B cell (primary cell): ENCODE measurements at regions not wholly inside any gene's neighbourhood (a gene's known extent, or its start where the extent isn't known, plus 50 kb on each side); places are given as distances from the start of the nearest gene placed in this dataset.

Experiments used
- ATAC-seq: fragments of 200-7000 bp; cut with Tn5 transposase; one replicate; pipeline ENCODE4 v1.10.0; 2021; ENCODE audit warnings: low read depth, mild to moderate bottlenecking, moderate number of reproducible peaks, moderate library complexity
- CTCF ChIA-PET: fragments of 350-600 bp; sonication (Branson Sonifier 250); formaldehyde crosslinking; loops from one replicate; lab custom pipeline; 2021; ENCODE audit warnings: antibody characterized with exemption, inconsistent platforms; lab: Charles Lee
- POLR2A ChIA-PET: fragments of 350-600 bp; sonication (Branson Sonifier 250); formaldehyde crosslinking; loops from one replicate; lab custom pipeline; 2021; ENCODE audit warnings: antibody characterized with exemption; lab: Charles Lee
- DNase-seq: peaks from one replicate; pipeline ENCODE4 v3.0.0; 2013
- H2AFZ ChIP-seq: 2 replicates; pipeline ENCODE4 v1.6.1; 2012; ENCODE audit warnings: mild to moderate bottlenecking, low read depth, low read length; ENCODE audit not compliant: insufficient read depth, poor library complexity, severe bottlenecking
- H3K27ac ChIP-seq, 2 donors: 1 replicate in 1 of 2; 2 replicates in 1 of 2; pipeline ENCODE4 v1.5.1; 2012 to 2013; ENCODE audit warnings: low read length in 2 of 2, mild to moderate bottlenecking in 2 of 2, moderate library complexity in 1 of 2
- H3K27me3 ChIP-seq, 4 experiments: fragments of 200-600 bp in 1 of 4; sonication (generic) in 1 of 4; replicated peaks in 1 of 4; 1 replicate in 2 of 4; 2 replicates in 2 of 4; pipeline versions ENCODE4 v1.6.1 to v1.7.0; 2013 to 2016; ENCODE audit warnings: low read length in 3 of 4, mild to moderate bottlenecking in 2 of 4, mixed read lengths in 1 of 4, moderate library complexity in 1 of 4; ENCODE audit not compliant: insufficient read depth in 4 of 4, control insufficient read depth in 3 of 4; ENCODE audit errors: control extremely low read depth in 1 of 4
- H3K36me3 ChIP-seq, 2 experiments: replicated peaks in 1 of 2; 1 replicate in 1 of 2; 2 replicates in 1 of 2; pipeline versions ENCODE4 v1.6.1 to v1.7.1; 2013; ENCODE audit warnings: low read length in 1 of 2; ENCODE audit not compliant: insufficient read depth in 2 of 2, control insufficient read depth in 1 of 2; ENCODE audit errors: control extremely low read depth in 1 of 2, extremely low read depth in 1 of 2
- H3K4me1 ChIP-seq, 2 donors: fragments of 200-600 bp in 1 of 2; sonication (generic) in 1 of 2; 1 replicate in 1 of 2; 2 replicates in 1 of 2; pipeline versions ENCODE4 v1.5.1 to v1.6.1; 2013 to 2017; ENCODE audit warnings: low read length in 2 of 2; ENCODE audit not compliant: control insufficient read depth in 2 of 2, insufficient read depth in 2 of 2
- H3K4me2 ChIP-seq: replicated peaks from 2 replicates; pipeline ENCODE3; 2012; ENCODE audit warnings: mild to moderate bottlenecking, low read depth, low read length; ENCODE audit not compliant: poor library complexity, severe bottlenecking
- H3K4me3 ChIP-seq, 5 experiments: fragments of 200-600 bp in 1 of 5; sonication (generic) in 1 of 5; 1 replicate in 3 of 5; 2 replicates in 2 of 5; pipeline versions ENCODE4 v1.5.1 to v1.7.0; 2011 to 2016; ENCODE audit warnings: low read length in 4 of 5, mild to moderate bottlenecking in 4 of 5, low read depth in 2 of 5, control low read depth in 1 of 5, moderate library complexity in 1 of 5; ENCODE audit not compliant: insufficient read depth in 1 of 5; ENCODE audit errors: control extremely low read depth in 1 of 5, extremely low read depth in 1 of 5
- H3K79me2 ChIP-seq: fragments of 200-600 bp; sonication (generic); one replicate; pipeline ENCODE4 v1.6.0; 2016; ENCODE audit warnings: low read length; ENCODE audit not compliant: control insufficient read depth, insufficient read depth
- H3K9ac ChIP-seq: fragments of 200-600 bp; sonication (generic); 2 replicates; pipeline ENCODE4 v1.6.1; 2017; ENCODE audit warnings: mild to moderate bottlenecking, low read length, moderate library complexity
- H3K9me3 ChIP-seq, 3 donors: one replicate each; pipeline versions ENCODE4 v1.6.1 to v1.7.1; 2013; ENCODE audit warnings: low read length in 2 of 3; ENCODE audit not compliant: control insufficient read depth in 2 of 3, insufficient read depth in 1 of 3; ENCODE audit errors: control extremely low read depth in 1 of 3
- H4K20me1 ChIP-seq: 2 replicates; pipeline ENCODE4 v1.6.0; 2012; ENCODE audit warnings: mild to moderate bottlenecking, low read length; ENCODE audit not compliant: insufficient read depth, control insufficient read depth, poor library complexity, severe bottlenecking
- H3K27ac Mint-ChIP-seq: one replicate; pipeline ENCODE4 v1.8.0; 2021; ENCODE audit warnings: mixed read lengths
- H3K27me3 Mint-ChIP-seq: one replicate; pipeline ENCODE4 v1.8.0; 2021; ENCODE audit warnings: mixed read lengths
- H3K4me1 Mint-ChIP-seq: one replicate; pipeline ENCODE4 v1.8.0; 2021; ENCODE audit warnings: mixed read lengths
- H3K4me3 Mint-ChIP-seq: one replicate; pipeline ENCODE4 v1.8.0; 2021; ENCODE audit warnings: mixed read lengths
- H3K9me3 Mint-ChIP-seq: one replicate; pipeline ENCODE4 v1.8.0; 2022; ENCODE audit warnings: mixed read lengths; ENCODE audit not compliant: insufficient read depth
- EZH2 ChIP-seq: IDR thresholded peaks from 2 replicates; pipeline ENCODE4 v1.6.1; 2012; ENCODE audit warnings: borderline replicate concordance, low read depth, mild to moderate bottlenecking, moderate library complexity, low read length; ENCODE audit not compliant: insufficient read depth, poor library complexity, severe bottlenecking
- WGBS: methylation state at CpG from one replicate; pipeline ENCODE4 v1.1.5; 2013; ENCODE audit warnings: missing lambda C conversion rate; ENCODE audit not compliant: insufficient coverage; 5-methylcytosine and 5-hydroxymethylcytosine counted together
- intact Hi-C: fragments of 100-400 bp; cut with micrococcal nuclease; formaldehyde crosslinking; loops from one replicate; pipeline ENCODE4 v1.10.0; 2022
- TF ChIP-seq, protein P1 (sequence below): fragments of 200-600 bp; IDR thresholded peaks from one replicate; pipeline ENCODE4 v1.8.0; 2022; ENCODE audit warnings: antibody characterized with exemption, mild to moderate bottlenecking

DNA sequence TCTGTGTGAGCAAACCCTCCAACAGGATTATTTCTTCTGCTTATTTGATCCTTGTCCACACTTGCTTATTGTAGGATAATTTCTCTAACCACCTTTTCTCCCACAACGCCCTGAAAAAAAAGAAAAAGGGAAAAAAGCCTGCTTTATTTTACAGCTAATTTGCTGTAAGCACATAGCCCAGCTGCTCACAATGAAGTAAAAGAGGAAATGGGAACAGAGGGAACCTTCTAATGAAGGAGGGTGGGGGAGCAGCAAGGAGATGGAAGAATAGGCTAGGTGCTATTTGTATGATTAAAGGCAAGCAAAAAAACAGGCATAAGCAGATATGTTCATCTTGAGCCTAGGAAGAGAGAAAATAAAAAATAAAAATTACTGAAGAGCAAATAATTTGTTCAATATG is 331.6 kb downstream of the TXNL1 start:
- Histone ChIP-seq H2AFZ (no peak overlapping the region), H3K4me2 (no peak overlapping the region), H3K4me1 (peaks cover 11 to 17% of the 10 kb centered on the region in 2 donors), H3K27ac (no peak overlapping the region), H3K4me3 (no peak overlapping the region), H3K27me3 (no peaks in the 10 kb centered on the region), H3K36me3 (no peaks in the 10 kb centered on the region), H3K79me2 (no peaks in the 10 kb centered on the region), H4K20me1 (no peaks in the 10 kb centered on the region), H3K9me3 (no peaks in the 10 kb centered on the region), H3K9ac (no peak overlapping the region)
- intact Hi-C loops: no loop called here
- DNase-seq (no peak), ATAC-seq (no peak)
- Mint-ChIP-seq H3K9me3 (no peaks in the 10 kb centered on the region), H3K27me3 (no peaks in the 10 kb centered on the region), H3K4me1 (peaks cover 21% of the 10 kb centered on the region), H3K4me3 (no peak overlapping the region), H3K27ac (no peak overlapping the region)
- TF ChIP-seq, protein P1, sequence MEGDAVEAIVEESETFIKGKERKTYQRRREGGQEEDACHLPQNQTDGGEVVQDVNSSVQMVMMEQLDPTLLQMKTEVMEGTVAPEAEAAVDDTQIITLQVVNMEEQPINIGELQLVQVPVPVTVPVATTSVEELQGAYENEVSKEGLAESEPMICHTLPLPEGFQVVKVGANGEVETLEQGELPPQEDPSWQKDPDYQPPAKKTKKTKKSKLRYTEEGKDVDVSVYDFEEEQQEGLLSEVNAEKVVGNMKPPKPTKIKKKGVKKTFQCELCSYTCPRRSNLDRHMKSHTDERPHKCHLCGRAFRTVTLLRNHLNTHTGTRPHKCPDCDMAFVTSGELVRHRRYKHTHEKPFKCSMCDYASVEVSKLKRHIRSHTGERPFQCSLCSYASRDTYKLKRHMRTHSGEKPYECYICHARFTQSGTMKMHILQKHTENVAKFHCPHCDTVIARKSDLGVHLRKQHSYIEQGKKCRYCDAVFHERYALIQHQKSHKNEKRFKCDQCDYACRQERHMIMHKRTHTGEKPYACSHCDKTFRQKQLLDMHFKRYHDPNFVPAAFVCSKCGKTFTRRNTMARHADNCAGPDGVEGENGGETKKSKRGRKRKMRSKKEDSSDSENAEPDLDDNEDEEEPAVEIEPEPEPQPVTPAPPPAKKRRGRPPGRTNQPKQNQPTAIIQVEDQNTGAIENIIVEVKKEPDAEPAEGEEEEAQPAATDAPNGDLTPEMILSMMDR: no peak
- TF ChIP-seq EZH2: no peak
- WGBS: no CpG with 5 or more reads among the region's 1 CpG
- ChIA-PET POLR2A (no interaction called here), CTCF (interaction anchor here (1.4 kb wide), 1 partner anchor 891 kb away, joined by 7 read pairs; no protein-coding TSS in a partner anchor)

DNA sequence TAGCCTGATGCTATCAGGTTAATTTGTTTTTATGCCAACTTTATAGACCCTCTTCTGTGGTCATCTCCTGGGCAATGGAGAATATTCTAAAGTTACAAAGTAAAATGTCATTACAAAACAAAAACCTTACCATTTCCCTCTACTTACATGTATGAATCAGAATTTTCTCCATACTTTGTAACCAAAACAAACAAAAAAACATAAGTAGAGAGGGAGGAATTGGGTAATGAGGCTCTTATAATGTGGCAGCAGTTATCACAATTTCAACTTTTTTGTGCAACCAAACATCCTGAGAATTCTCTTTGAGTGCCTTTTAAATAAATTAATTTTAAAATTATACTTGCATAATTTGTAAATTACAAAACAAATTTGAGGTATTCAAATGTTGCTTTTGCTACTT is 332.8 kb downstream of the TXNL1 start:
- Histone ChIP-seq H3K27ac (no peak overlapping the region), H3K4me2 (no peak overlapping the region), H3K79me2 (no peaks in the 10 kb centered on the region), H2AFZ (no peak overlapping the region), H3K4me3 (no peak overlapping the region), H3K9ac (no peak overlapping the region), H3K4me1 (peaks cover 11 to 17% of the 10 kb centered on the region in 2 donors), H3K9me3 (no peaks in the 10 kb centered on the region), H3K36me3 (no peaks in the 10 kb centered on the region), H4K20me1 (no peaks in the 10 kb centered on the region), H3K27me3 (no peaks in the 10 kb centered on the region)
- Mint-ChIP-seq H3K9me3 (no peaks in the 10 kb centered on the region), H3K4me1 (peaks cover 21% of the 10 kb centered on the region), H3K4me3 (no peak overlapping the region), H3K27me3 (no peaks in the 10 kb centered on the region), H3K27ac (no peak overlapping the region)
- ChIA-PET CTCF (no interaction called here), POLR2A (no interaction called here)
- TF ChIP-seq, protein P1: no peak
- TF ChIP-seq EZH2: no peak
- DNase-seq (no peak), ATAC-seq (no peak)
- intact Hi-C loops: no loop called here
